HG03342 (cell line): ENCODE measurements at regions not wholly inside any gene's neighbourhood (a gene's known extent, or its start where the extent isn't known, plus 50 kb on each side); places are given as distances from the start of the nearest gene placed in this dataset.
"Not testable (repeated sequence)": the region's sequence is repeated elsewhere in the genome, so short reads cannot be mapped to it uniquely, and the experiment has no call there.

Experiments
- ATAC-seq: cut with Tn5 transposase; IDR thresholded peaks from one replicate; pipeline ENCODE4 v1.9.1; 2021; ENCODE audit warnings: mild to moderate bottlenecking, moderate library complexity; ENCODE audit not compliant: unreplicated experiment

DNA sequence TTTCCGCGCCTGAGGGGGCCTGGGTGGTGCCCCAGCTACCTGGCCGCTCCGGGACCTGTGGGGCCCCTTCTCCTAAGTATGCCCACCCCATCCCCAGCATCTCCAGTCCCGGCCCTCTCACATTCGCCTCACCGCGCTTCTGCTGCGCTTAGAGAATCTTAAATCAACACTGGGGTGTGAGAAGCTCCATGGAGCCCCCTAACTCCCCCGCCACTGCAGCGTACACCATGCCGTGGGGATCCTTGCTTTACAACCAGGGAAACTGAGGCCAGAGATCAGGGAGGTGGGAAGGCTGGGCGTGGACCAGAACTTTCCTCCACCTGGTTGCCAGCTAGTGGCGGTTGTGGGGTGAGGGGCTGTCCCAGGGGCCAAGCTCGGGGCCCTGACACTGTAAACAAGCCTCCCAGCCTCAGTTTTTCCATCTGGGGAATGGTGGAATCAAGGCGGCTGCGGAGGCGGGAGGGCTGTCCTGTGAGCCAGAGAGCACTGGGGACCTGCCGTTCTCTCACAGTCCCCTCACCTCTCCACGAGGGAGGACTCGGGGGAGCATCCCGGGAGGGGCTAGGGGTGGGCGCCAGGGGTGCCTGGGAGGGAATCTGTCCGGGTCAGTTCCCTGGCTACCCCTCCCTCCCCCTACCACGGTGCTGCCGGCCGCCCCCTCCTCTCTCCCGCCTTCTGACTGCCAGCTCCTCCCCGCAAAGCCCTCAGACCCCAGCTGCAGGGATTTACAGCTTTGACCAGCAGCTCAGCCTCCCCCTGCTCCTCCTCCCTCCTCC is 161.2 kb downstream of the C9orf50 start:
- no peak for ATAC-seq

DNA sequence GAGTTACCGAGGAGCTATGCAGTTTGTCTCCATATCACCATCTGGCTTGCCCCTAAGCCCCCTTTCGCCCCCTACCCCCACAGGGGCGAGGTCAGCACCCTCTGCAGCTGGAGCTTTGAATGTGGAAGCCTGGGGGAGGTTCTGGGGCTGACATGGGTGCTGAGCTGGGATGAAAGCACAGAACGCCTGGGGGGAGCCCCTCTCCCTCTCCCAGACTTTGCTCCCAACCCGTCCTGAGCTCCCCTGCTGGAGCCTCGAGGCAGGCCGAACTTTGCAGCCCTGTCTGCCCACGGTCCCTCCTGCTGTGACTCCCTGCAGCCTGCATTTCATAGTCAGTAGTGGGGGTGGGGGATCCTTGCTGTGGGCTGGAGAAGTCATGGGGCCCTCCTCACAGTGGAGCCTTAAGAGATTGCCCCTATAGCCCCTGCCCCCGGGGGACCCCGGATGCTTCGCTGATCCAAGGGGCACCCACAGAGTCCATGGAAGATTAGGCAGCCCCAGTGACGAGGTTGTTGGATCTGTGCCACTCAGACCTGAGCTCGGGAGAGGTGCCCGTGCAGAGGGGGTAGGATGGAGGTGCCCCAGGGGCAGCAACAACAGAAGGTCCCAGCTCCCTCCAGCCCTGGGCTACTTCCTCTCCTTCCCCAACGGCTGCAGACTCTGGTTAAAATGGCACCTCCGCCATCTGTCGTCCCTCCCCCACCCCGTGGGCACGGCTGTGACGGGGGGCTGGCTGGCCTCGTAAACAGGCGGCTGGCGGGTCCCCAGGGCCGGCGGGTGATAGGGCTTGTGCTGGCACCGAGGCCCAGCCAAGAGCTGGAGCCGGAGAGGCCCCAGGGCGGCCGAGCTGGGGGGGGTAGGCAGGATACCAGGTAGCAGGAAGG is 162.0 kb downstream of the C9orf50 start:
- no peak for ATAC-seq

DNA sequence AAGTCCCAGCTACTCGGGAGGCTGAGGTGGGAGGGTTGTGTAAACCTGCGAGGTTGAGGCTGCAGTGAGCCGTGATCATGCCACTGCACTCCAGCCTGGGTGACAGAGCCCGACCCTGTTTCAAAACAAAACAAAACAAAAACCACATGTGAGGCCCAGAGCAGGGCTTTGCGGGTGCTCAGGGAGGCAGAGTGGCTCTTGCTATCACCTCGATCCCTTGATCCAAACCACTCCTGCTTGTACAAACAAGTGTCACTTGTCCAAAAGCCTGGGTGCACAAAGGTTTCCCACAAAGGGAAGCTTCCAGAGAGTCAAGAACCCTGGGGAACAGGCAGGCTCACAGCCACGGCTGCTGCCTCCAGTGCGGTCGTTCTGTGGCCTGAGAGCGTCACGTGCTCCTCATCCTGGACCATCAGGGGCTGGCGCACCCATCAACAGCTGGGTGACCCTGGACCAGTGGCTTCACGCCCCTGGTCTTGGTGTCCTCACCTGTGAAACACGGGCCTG is 162.7 kb downstream of the C9orf50 start:
- ATAC-seq, result peak; percentile 48

DNA sequence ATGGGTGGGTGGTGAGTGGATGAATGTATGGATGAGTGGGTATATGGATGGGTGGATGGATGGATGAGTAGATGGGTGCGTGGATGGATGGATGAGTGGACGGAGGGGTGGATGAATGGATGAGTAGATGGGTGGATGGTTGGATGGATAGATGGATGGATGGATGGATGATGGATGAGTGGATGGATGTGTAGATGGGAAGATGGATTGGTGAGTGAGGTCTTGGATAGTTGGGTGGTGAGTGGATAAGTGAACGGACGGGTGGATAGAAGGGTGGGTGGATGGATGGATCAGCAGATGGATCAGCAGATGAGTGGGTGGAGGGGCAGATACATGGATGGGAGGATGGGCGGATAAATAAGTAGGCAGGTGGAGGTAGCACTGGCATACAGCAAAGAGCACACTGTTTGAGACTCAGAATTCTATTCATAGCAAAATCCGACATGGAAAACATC is 163.5 kb downstream of the C9orf50 start:
- no peak for ATAC-seq

DNA sequence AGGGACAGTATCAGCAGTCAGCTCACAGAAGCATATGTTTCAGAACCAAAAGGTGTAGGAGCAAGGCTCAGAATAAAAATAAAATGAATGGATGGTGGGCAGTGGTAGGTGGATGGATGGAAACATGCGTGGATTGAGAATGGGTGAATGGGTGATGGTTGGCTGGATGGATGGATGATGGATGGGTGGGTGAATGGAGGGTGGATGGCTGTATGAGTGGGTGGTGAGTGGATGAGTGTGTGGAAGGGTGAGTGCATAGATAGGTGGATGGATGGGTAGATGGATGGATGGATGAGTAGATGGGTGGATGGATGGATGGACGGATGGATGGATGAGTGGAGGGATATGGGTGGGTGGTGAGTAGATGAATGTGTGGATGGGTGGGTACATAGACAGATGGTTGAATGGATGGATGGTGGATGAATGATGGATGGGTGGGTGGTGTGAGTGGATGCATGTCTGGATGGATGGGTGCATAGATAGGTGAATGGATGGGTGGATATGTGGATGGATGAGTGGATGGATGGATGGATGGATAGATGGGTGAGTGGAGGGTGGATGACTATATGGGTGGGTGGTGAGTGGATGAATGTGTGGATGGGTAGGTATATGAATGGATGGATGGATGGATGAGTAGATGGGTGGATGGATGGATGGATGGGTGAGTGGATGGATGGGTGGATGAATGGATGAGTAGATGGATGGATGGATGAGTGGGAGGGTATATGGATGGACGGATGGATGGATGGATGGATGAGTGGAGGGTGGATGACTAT is 164.2 kb downstream of the C9orf50 start:
- ATAC-seq, result no peak

DNA sequence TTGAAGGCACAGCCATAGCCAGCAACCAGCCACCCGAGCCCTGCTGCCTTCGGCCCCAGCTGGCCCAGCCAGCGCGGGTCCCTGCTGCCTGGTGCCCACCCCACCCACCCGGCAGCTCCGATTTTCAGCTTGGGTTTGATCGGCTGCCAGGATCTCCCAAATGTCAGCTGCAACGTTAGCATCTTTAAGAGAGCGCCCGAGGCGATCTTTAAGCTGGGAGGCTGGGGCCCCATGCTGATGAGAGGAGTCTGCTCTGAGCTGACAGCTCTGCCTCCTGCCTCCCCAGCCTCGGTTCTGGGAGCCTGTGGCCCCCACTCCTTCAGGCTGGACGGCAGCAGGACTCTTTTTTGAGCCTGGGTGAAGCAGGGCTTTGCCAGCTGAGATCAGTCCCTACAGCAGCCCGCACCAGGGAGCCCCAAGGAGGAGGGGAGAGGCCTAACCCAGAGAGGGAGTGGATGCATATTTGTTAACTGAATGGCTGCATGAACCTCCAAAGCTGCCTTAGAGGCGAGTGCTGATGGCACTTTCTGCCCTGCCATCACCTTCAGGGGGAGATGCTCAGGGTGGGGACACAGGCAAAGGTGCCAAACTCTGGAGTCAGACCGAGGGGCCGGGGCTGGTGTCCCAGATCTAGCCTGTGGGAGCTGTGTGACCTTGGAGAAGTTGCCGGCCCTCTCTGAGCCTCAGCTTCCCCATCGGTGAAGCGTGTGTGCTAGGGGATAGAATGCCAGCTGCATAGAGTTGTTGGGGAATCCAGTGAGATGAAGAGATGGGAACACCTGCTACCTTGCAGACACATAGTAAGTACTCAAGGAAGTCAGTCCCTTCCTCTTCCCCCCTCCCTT is 165.5 kb downstream of the C9orf50 start:
- no peak for ATAC-seq

DNA sequence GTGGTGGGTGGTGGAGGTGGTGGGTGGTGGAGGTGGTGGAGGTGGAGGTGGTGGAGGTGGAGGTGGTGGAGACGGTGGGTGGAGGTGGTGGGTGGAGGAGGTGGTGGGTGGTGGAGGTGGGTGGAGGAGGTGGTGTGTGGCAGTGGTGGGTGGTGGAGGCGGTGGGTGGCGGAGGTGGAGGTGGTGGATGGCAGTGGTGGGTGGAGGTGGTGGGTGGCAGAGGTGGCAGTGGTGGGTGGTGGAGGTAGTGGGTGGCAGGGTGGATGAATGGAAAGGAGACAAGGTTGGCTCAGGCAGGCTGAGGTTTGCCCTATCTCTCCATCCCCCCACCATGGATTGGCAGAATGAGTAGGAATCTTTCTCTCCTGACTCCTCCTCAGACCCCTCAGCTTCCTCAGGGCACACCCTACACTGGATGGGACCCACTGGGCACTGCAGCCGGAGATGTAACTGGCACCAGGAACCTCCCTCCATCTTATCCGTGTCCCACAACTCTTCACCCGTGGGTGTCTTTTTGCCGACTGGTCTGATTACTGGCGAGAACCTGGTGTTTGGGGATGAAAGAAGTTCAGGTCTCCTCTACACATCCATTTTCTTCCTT is 166.3 kb downstream of the C9orf50 start:
- no peak for ATAC-seq

DNA sequence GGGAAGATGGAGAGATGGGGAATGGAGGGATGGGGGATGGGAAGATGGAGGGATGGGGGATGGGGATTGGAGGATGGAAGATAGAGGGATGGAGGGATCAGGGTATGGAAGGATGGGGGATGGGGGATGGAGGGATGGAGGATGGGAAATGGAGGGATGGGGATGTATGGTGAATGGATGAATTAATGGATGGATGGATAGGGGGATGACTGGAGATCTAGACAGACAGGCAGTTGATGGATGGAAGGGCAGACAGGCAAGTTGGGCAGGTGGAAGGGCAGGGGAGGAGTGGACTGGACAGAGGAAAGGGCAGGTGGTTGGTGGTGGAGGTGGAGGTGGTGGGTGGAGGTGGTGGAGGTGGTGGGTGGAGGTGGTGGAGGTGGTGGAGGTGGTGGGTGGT is 167.2 kb downstream of the C9orf50 start:
- no peak for ATAC-seq

DNA sequence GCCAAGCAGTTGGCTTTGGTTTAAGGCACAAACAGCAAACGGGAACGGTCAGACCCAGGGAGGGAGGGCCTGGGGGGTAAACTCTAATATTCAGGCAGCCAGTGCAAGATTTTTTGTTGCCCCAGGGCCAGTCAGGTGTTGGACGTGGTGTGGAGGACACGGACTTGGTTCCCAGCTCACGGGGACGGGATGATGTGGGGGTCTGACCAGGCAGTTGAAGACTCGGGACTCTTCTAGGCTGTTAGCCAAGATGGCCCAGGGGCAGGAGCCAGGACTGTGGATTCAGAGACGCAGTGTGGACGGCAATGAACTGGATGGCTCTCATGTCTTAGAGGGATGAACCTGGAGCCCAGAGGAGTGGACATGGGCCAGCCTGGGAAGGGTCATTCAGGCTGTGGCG is 169.2 kb downstream of the C9orf50 start:
- ATAC-seq, result no peak

DNA sequence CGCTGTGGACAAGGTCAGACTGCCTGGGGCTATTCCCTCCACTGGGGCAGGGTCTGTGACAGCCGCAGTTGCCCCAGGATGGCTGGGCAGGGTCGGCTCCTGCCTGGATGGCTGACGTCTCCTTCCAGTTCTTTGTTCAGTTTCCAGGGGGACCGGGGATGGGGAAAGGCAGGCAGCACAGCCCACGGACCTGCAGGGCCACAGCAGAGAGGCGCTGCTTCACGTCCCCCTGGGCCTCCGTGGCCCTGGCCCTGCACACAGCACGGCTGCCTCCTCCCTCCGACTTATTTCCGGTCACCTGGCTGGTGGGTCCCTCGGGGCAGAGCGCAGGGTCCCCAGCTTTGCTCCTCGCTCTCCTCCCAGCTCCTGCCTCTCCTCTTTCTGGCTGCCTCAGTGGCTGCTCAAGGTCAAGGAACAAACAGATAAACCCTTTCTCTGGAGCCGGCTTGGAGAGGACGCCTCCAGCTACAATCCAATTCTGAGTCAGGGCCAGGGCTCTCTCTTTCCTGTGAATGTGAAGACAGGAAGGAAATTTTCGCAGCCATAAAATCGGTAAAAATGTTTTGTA is 169.7 kb downstream of the C9orf50 start:
- ATAC-seq, result no peak

DNA sequence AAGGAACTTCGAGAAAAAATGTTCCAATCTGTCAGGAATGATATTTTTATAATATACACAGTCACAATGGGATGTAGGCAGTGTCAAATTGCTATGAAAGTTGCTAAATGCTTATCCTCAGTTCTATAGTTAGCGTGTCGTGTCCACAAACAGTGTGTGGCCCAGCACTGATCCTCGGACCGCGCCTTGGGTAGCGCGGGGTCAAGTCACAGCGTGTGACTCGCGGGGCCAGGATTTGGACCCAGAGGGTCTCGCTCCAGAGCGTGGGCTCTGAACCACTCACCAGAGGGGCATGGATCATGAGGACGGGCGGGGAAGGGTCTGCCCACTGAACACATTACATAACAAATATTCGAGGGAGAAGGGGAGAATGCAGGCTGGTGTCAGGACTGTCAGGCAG is 171.8 kb downstream of the C9orf50 start:
- no peak for ATAC-seq

DNA sequence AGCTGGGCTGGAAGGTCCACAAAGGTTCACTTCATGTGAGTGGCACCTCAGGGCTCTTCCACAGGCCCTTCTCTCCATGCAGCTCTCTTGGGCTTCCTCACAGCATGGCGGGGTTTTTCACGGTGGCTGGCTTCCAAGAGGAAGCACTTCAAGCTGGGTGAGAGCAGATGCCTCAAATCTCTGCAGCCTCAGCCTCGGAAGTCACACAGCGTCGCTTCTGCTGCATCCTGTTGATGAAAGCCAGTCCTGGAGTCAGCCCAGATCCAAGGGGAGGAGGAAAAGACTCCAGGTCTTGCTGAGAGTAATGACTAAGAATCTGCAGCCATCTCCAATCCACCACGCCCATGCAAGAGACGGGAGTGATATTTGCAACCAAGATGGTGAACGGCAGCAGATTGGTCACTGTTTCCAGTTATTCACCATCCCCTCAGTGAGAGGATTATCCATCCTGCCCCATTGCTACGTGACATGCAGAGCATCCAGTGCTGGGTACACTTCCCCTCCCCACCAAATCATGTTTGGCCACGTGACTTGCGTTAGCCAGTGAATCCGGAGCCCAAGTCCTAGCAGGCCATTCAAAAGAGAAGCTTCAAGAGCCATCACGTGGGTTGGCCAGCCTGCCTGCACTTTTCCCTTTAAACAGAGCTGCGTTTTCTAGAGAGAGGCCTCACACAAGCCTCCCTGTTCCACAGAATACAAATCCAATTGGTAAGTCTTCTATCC is 173.9 kb downstream of the C9orf50 start:
- ATAC-seq, result no peak

DNA sequence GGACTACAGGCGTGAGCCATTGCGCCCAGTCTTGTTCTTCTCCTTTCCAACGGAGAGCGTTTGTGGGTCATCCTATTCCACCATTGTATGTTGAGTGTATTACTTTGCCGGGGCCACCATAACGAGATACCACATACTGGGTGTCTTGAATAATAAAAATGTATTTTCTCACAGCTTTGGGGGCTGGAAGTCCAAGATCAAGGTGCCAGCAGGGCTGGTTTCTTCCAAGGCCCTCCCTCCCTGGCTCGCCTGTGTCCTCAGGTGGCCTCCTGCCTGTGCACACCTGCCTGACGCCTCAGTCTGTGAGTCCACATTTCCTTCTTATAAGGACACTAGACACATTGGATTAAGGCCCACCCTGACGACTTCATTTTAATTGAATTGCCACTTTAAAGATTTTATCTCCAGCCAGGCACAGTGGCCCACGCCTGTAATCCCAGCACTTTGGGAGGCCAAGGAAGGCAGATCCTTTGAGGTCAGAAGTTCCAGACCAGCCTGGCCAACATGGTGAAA is 175.1 kb downstream of the C9orf50 start:
- no peak for ATAC-seq

DNA sequence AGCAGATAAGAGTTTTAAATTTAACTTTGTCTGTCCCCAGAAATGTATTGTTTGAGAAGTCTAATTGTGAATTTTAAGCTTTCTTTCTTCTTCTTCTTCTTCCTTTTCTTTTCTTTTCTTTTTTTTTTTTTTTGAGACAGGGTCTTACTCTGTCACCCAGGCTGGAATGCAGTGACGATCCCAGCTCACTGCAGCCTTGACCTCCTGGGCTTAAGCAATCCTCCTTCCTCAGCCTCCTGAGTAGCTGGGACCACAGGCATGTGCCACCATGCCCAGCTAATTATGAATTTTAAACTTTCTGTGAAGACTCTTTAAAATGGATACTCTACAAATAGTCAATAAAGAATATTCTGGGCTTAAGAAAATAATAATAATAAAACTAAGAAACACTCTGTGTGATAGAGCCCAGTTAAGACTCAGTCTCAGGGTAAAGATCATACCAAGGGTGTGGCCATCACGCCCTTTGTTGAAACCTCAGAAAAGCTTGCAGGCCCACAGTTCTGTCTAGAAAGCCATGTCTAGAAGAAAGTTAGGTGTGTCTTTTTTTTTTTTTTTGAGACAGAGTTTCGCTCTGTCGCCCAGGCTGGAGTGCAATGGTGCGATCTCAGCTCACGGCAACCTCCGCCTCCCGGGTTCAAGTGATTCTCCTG is 177.3 kb downstream of the C9orf50 start:
- ATAC-seq, result not testable (repeated sequence)

DNA sequence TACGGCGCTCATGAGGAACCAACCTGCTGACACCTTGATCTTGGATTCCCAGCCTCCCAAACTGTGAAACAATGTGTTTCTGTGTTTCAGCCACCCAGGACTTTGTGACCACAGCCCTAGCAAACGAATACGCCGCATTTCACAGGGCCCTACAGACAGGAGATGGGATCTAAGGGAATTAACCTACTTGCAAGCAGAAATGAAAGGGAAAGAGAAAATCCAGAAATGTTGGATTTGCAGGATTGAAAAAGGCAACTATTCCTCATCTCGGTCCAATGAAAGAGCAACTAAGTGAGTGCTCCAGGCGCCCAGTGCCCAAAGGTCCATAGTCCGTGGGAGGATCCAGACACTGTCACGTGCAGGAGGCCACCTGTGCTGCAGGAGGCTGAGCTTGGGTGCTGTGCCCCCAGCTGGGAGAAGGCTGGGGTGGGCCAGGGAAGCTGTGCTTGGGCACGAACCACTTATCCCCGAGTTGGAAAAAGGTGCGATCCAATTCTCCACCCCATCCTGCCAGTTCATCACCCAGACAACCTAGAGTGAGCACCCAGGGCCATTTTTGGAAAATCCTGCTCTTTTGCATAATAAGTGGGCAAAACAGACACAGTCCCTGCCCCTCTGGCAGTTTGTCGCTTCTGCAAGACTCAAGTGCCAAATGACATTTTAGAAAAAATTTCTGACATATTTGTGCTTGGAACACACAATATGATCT is 177.9 kb downstream of the C9orf50 start:
- no peak for ATAC-seq

DNA sequence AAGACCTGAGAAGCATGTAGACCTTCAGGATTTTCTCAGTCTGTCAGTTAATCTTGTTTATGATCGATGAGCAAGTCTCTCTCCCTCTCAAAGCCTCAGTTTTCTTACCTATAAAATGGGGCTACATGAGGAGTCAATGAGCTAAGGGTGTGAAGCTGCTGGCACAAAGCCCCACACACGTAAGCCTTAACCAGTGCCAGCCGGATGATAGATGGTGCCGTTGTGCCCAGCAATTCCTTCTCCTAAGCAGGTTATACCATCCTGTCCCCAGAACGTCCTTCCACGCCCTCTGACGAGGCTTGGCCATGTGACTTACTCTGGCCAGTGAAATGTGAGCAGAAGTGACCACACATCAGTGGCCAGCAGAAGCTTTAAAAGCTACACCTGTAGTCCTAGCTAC is 179.0 kb downstream of the C9orf50 start:
- ATAC-seq, result no peak

DNA sequence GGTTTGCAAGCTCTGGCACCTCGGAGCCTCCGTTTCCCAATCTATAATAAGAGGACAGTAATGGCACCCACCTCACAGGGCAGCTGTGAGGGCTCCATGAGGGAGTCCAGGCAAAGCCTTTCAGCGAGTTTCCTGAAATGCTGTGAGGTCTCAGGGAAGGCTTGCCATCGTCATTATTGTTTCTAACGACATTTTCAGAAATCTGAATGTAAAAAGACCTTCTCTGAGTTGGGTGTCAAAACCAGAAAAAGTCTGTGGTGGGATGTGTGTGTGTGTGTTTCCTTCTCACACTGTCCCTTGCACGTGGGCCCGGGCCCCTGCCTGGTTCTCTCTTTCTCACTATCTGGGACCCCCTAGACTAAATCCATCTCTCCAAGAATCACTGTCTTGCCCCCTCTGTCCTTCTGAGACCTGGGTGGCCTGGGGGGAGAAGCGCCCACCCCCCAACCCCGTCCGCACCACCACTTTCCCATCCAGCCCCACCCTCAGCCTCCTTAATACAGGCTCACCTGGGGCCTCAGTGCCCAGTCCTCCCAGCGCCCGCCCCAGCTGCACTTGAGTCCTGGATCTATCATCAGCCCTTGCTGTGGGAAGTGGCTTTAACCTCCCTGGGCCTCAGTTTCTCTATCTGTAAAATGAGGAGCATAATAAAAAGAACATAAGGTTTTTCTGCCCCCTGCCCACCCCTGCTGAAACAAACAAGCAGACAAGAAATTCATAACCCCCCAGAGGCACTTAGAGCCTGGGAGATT is 180.3 kb downstream of the C9orf50 start:
- no peak for ATAC-seq
